ENCODE measurements at regions not wholly inside any gene's neighbourhood (a gene's known extent, or its start where the extent isn't known, plus 50 kb on each side); places are given as distances from the start of the nearest gene placed in this dataset.

- DNase-seq (ENCODE audit: low read depth in 1 of 2, low spot score in 1 of 2): no peak
- Histone ChIP-seq H3K27ac (replicated peaks) (no peak overlapping the region), H3K27me3 (ENCODE audit: insufficient read depth, poor library complexity, severe bottlenecking) (no peaks in the 10 kb centered on the region), H3K4me3 (replicated peaks; ENCODE audit: insufficient read depth, low read length) (no peak overlapping the region)
- TF ChIP-seq CTCF (IDR thresholded peaks at IDR 0.05; ENCODE audit: insufficient read depth, low read length) (no peak), POLR2AphosphoS5 (IDR thresholded peaks at IDR 0.05; ENCODE audit: low read depth) (no peak), SPI1 (IDR thresholded peaks at IDR 0.05; ENCODE audit: borderline replicate concordance, low read depth) (no peak), GABPA (IDR thresholded peaks at IDR 0.05; ENCODE audit: low read depth) (no peak), REST (IDR thresholded peaks at IDR 0.05; ENCODE audit: insufficient replicate concordance, low read depth) (no peak)
Observed at GRCh38 chr10:81367132-81367531, 507.9 kb upstream of the NRG3 start.

- no peak overlapping the region for H3K27ac ChIP-seq (replicated peaks)
- TF ChIP-seq CTCF (IDR thresholded peaks at IDR 0.05; ENCODE audit: insufficient read depth, low read length) (no peak), SPI1 (IDR thresholded peaks at IDR 0.05; ENCODE audit: borderline replicate concordance, low read depth) (no peak), GABPA (IDR thresholded peaks at IDR 0.05; ENCODE audit: low read depth) (no peak), REST (IDR thresholded peaks at IDR 0.05; ENCODE audit: insufficient replicate concordance, low read depth) (no peak), POLR2AphosphoS5 (IDR thresholded peaks at IDR 0.05; ENCODE audit: low read depth) (no peak)
- H3K4me3 ChIP-seq (replicated peaks; ENCODE audit: insufficient read depth, low read length): no peak overlapping the region
- no peaks in the 10 kb centered on the region for H3K27me3 ChIP-seq (ENCODE audit: insufficient read depth, poor library complexity, severe bottlenecking)
- DNase-seq (ENCODE audit: low read depth in 1 of 2, low spot score in 1 of 2): no peak
Observed at GRCh38 chr10:81386817-81387216, 488.2 kb upstream of the NRG3 start.

GRCh38 chr10:81403451-81403850 is 471.5 kb upstream of the NRG3 start:
- DNase-seq (ENCODE audit: low read depth in 1 of 2, low spot score in 1 of 2): no peak
- Histone ChIP-seq H3K27ac (replicated peaks) (no peak overlapping the region), H3K4me3 (replicated peaks; ENCODE audit: insufficient read depth, low read length) (no peak overlapping the region), H3K27me3 (ENCODE audit: insufficient read depth, poor library complexity, severe bottlenecking) (no peaks in the 10 kb centered on the region)
- no peak for TF ChIP-seq GABPA (IDR thresholded peaks at IDR 0.05; ENCODE audit: low read depth)
- TF ChIP-seq REST (IDR thresholded peaks at IDR 0.05; ENCODE audit: insufficient replicate concordance, low read depth): no peak
- TF ChIP-seq SPI1 (IDR thresholded peaks at IDR 0.05; ENCODE audit: borderline replicate concordance, low read depth): no peak
- no peak for TF ChIP-seq CTCF (IDR thresholded peaks at IDR 0.05; ENCODE audit: insufficient read depth, low read length)
- no peak for TF ChIP-seq POLR2AphosphoS5 (IDR thresholded peaks at IDR 0.05; ENCODE audit: low read depth)

Data from HL-60 (cell line).